ENCODE measurements at regions not wholly inside any gene's neighbourhood (a gene's known extent, or its start where the extent isn't known, plus 50 kb on each side); places are given as distances from the start of the nearest gene placed in this dataset.
"Not testable (repeated sequence)": the region's sequence is repeated elsewhere in the genome, so short reads cannot be mapped to it uniquely, and the experiment has no call there.

DNA sequence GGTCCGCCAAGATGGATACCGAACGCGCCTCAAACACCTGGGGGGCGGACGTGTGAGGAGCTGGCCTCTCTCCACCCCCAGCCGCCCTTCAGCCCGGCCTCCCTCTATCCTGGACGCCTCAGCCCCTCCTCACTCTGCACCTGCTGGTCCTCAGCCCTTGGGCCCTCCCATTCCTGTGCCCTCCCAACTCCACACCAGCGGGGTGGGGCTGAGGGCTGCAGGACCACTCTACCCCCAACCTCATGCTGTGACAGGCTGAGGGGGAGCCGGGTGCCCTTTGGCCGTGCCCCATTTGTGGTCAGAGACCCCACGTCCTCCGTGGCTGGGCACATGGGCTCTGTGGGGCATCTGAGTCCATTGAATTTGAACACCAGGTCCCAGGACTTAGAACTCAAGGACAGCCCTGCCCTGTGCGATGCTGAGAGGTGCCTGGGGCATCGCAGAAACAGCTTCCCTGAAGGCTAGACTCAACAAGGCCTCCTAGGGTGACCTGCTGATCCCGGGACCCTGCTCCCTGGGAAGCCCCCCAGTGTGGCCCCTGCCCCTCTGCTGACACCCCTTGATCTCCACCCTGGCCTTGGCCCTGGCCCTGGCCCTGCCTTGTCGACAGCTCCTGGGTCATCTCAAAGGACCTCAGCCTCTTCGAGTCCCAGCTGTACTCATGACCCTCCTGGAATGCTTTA lies 82.0 kb upstream of the SFSWAP start:
- Histone ChIP-seq H3K27ac (no peak overlapping the region), H3K27me3 (peaks cover 16% of the 10 kb centered on the region), H3K4me1 (ENCODE audit: low read depth) (no peaks in the 10 kb centered on the region), H3K36me3 (no peaks in the 10 kb centered on the region), H3K9me3 (ENCODE audit: low read depth) (no peaks in the 10 kb centered on the region), H3K4me3 (no peak overlapping the region)
- DNase-seq (ENCODE audit: low read depth in 1 of 2, low spot score in 1 of 2), result no peak
- TF ChIP-seq, protein P1, sequence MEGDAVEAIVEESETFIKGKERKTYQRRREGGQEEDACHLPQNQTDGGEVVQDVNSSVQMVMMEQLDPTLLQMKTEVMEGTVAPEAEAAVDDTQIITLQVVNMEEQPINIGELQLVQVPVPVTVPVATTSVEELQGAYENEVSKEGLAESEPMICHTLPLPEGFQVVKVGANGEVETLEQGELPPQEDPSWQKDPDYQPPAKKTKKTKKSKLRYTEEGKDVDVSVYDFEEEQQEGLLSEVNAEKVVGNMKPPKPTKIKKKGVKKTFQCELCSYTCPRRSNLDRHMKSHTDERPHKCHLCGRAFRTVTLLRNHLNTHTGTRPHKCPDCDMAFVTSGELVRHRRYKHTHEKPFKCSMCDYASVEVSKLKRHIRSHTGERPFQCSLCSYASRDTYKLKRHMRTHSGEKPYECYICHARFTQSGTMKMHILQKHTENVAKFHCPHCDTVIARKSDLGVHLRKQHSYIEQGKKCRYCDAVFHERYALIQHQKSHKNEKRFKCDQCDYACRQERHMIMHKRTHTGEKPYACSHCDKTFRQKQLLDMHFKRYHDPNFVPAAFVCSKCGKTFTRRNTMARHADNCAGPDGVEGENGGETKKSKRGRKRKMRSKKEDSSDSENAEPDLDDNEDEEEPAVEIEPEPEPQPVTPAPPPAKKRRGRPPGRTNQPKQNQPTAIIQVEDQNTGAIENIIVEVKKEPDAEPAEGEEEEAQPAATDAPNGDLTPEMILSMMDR (IDR thresholded peaks at IDR 0.05; ENCODE audit: low read depth, low read length), result no peak

DNA sequence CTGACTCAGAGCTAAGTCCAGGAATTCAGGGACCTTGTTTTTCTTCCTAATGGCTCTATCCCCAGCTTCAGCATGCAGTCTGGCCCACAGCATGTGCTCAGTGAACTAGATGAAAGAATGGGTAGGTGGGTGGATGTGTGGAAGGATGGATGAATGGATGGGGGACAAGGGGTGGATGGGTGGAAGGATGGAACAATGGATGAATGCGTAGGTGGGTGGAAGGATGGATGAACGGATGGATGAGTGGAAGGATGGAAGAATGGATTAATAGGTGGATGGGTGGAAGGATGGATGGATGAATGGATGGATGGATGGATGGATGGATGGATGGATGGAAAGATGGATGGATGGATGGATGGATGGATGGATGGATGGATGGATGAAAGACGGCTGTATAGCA lies 79.7 kb upstream of the SFSWAP start:
- no peaks in the 10 kb centered on the region for H3K9me3 ChIP-seq (ENCODE audit: low read depth)
- TF ChIP-seq, protein P1 (IDR thresholded peaks at IDR 0.05; ENCODE audit: low read depth, low read length), result no peak
- no peak for DNase-seq (ENCODE audit: low read depth in 1 of 2, low spot score in 1 of 2)
- H3K36me3 ChIP-seq, result no peaks in the 10 kb centered on the region
- H3K4me1 ChIP-seq (ENCODE audit: low read depth), result no peaks in the 10 kb centered on the region
- peaks cover 16% of the 10 kb centered on the region for H3K27me3 ChIP-seq
- no peak overlapping the region for H3K27ac ChIP-seq
- H3K4me3 ChIP-seq, result no peak overlapping the region

DNA sequence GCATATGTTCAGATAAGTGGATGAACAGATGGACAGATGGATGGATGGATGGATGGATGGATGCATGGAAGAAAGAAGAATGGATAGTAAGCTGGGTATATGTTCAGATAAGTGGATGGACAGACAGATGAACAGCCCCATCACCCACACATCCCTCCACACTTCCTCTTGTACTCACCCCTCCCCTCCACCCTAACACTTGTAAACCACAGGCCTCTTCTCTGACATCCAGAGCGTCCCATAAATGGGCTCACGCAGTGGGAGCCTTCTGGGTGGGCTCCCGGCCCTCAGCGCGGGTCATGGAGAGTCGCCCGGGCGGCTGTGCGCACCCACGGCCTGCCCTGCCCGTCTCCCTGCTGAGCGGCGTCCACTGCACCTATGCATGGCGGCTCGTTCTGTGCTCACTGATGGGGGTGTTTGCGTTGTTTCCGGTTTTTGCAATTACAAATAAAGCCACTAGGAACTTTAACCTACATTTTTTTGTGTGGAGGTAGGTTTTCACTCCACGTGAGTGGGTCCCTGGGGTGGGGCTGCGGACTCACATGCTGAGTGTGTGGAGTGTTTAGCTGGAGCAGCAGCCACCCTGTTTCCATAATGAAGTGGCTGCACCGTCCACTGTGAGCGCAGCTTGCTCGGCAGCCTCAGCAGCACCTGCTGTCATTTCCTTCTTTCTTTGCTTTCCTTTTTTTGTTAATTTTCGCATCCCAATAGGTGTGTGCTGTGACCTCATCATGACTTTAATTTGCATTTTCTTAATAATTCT lies 78.8 kb upstream of the SFSWAP start:
- not testable (repeated sequence) for H3K4me3 ChIP-seq; H3K9me3 ChIP-seq (ENCODE audit: low read depth); H3K4me1 ChIP-seq (ENCODE audit: low read depth); H3K27ac ChIP-seq; H3K36me3 ChIP-seq; DNase-seq (ENCODE audit: low read depth in 1 of 2, low spot score in 1 of 2)
- peaks cover 16% of the 10 kb centered on the region for H3K27me3 ChIP-seq

DNA sequence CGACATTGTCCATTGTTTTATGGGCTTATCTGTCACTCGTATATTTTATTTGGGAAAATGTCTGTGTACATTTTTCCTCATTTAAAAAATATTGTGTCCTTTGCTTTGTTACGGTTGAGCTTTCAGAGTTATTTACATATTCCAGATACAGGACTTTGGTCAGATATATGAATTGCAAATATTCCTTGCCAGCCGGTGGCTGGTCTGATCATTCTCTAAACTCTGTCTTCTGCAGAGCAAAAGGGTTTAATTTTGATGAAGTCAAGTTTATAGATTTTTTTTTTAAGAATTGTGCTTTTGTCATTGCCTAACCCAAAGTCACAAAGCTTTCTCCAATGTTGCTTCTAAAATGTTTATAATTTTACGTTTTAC lies 78.3 kb upstream of the SFSWAP start:
- not testable (repeated sequence) for H3K36me3 ChIP-seq; H3K4me1 ChIP-seq (ENCODE audit: low read depth); H3K9me3 ChIP-seq (ENCODE audit: low read depth); H3K4me3 ChIP-seq; H3K27ac ChIP-seq; DNase-seq (ENCODE audit: low read depth in 1 of 2, low spot score in 1 of 2)
- H3K27me3 ChIP-seq, result peaks cover 16% of the 10 kb centered on the region

DNA sequence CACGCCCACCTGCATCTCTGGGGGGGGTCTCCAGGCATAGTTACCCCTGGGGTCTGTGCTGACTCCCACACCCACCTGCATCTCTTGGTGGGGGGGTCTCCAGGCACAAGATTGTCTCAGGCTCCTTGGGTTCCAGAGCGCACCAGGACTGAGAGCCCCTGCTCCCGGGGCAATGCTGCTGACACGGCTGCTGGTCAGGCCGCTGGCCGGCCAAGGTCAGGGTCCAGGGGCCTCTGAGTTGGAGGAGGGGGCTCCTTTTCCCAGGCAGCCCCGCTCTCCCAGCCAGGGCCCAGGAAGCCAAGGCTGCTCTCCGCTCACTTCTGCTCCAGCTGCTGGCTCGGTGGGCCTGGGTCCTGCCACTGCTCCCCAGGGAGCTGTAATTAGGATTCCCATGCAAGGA lies 77.3 kb upstream of the SFSWAP start:
- not testable (repeated sequence) for H3K36me3 ChIP-seq; DNase-seq (ENCODE audit: low read depth in 1 of 2, low spot score in 1 of 2); H3K4me1 ChIP-seq (ENCODE audit: low read depth); H3K27me3 ChIP-seq; H3K9me3 ChIP-seq (ENCODE audit: low read depth); H3K27ac ChIP-seq; H3K4me3 ChIP-seq

DNA sequence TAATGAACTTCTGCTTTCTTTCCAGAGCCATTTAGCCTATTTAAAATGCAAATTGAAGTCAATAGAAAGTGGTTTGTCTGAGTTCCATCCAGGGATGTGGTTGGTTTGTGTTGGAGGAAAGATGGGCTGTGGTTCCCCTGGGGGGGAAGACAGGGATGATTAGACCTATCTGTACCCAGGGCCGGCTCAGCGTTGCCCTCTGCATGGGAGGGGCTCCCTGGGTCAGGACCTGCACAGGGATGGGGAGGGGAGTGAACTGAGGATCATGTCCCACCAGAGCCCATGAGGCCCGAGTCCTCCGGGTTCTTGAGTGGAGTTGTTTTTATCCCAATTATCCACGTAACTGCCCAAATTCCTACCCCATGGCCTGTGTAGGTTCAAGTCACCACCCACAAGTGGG lies 76.9 kb upstream of the SFSWAP start:
- TF ChIP-seq, protein P1 (IDR thresholded peaks at IDR 0.05; ENCODE audit: low read depth, low read length), result no peak
- Histone ChIP-seq H3K36me3 (no peaks in the 10 kb centered on the region), H3K9me3 (ENCODE audit: low read depth) (no peaks in the 10 kb centered on the region), H3K27me3 (peaks cover 2% of the 10 kb centered on the region), H3K27ac (no peak overlapping the region), H3K4me3 (no peak overlapping the region), H3K4me1 (ENCODE audit: low read depth) (no peaks in the 10 kb centered on the region)
- DNase-seq (ENCODE audit: low read depth in 1 of 2, low spot score in 1 of 2), result no peak

DNA sequence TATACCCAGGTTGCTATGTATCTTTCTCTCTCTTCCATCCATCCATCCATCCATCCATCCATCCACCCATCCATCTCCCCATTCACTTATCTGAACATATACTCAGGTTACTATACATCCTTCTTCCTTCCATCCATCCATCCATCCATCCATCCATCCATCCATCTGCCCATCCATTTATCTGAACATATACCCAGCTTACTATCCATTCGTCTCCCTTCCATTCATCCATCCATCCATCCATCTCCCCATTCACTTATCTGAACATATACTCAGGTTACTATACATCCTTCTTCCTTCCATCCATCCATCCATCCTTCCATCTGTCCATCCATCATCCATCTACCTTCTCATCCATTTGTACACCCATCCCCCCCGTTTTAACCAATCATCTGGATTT lies 75.9 kb upstream of the SFSWAP start:
- DNase-seq (ENCODE audit: low read depth in 1 of 2, low spot score in 1 of 2); H3K27me3 ChIP-seq; H3K9me3 ChIP-seq (ENCODE audit: low read depth); H3K4me1 ChIP-seq (ENCODE audit: low read depth); H3K36me3 ChIP-seq; H3K4me3 ChIP-seq; H3K27ac ChIP-seq: not testable (repeated sequence)
